Dendritic cell treated with granulocyte-macrophage colony-stimulating factor and Interleukin-4, amounts not matched to agents 40 ng/mL and 50 ng/mL, for 4 days (primary cell): ENCODE measurements at regions not wholly inside any gene's neighbourhood (a gene's known extent, or its start where the extent isn't known, plus 50 kb on each side); places are given as distances from the start of the nearest gene placed in this dataset.

Source experiments
- H3K27ac Mint-ChIP-seq: one replicate; pipeline ENCODE4 v1.8.0; 2022; ENCODE audit warnings: mild to moderate bottlenecking, mixed read lengths
- H3K27me3 Mint-ChIP-seq: one replicate; pipeline ENCODE4 v1.8.0; 2022; ENCODE audit warnings: mild to moderate bottlenecking, mixed read lengths
- H3K36me3 Mint-ChIP-seq: one replicate; pipeline ENCODE4 v1.8.0; 2022; ENCODE audit warnings: low read depth, mixed read lengths
- H3K4me1 Mint-ChIP-seq: one replicate; pipeline ENCODE4 v1.8.0; 2022; ENCODE audit warnings: low read depth, mixed read lengths
- H3K4me3 Mint-ChIP-seq: one replicate; pipeline ENCODE4 v1.8.0; 2022; ENCODE audit warnings: mild to moderate bottlenecking, moderate library complexity, mixed read lengths
- H3K9me3 Mint-ChIP-seq: one replicate; pipeline ENCODE4 v1.8.0; 2022; ENCODE audit warnings: mixed read lengths
- intact Hi-C: fragments of 100-400 bp; cut with micrococcal nuclease; formaldehyde crosslinking; loops from one replicate; pipeline ENCODE4 v1.15.0; 2022

DNA sequence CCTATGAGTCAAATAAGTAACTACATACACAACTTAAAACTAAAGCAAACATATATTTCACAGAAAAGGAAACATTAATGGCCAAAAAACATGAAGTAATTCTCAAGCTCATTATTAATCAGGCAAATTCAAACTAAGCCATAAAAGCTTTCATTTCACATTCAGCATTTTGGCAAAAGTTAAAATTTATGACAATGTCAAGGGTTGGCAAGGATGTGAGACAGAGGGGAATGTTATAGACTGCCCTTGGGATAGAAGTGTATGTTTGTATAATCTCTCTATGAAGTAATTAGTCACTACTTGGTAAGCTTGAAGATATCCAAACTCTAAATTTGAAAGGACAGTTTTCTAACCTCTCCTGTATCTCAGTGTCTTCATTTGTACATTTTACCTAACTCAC, 539.4 kb downstream of the RIT2 start:
- no peak overlapping the region for H3K27ac Mint-ChIP-seq
- no peaks in the 10 kb centered on the region for H3K27me3 Mint-ChIP-seq
- H3K4me1 Mint-ChIP-seq, result no peaks in the 10 kb centered on the region
- no peak overlapping the region for H3K4me3 Mint-ChIP-seq
- no peaks in the 10 kb centered on the region for H3K36me3 Mint-ChIP-seq
- intact Hi-C loops, result no loop called here
- H3K9me3 Mint-ChIP-seq, result no peaks in the 10 kb centered on the region

DNA sequence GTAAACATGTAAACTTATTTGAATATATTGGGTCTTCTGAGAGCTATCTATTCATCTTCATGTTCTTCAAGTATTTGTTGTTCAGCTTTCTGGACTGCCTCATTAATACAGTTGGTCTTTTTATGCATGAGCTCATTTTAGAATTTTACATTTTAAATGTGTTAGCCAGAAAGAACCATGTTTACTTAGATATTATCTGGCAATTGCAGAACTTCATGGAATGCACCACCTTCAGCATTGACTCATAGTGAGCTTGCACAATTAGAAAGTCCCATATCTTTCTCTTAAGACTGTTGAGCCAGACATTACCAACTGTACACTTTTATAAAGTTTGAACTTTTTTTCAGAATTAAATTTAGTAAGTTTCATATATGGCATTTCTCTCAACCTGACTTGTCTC, 536.7 kb downstream of the RIT2 start:
- intact Hi-C loops, result no loop called here
- H3K4me1 Mint-ChIP-seq, result no peaks in the 10 kb centered on the region
- no peak overlapping the region for H3K4me3 Mint-ChIP-seq
- H3K9me3 Mint-ChIP-seq, result no peaks in the 10 kb centered on the region
- no peaks in the 10 kb centered on the region for H3K27me3 Mint-ChIP-seq
- H3K36me3 Mint-ChIP-seq, result no peaks in the 10 kb centered on the region
- H3K27ac Mint-ChIP-seq, result no peak overlapping the region

- Mint-ChIP-seq H3K4me3 (no peak overlapping the region), H3K27ac (no peak overlapping the region), H3K27me3 (no peaks in the 10 kb centered on the region), H3K36me3 (no peaks in the 10 kb centered on the region), H3K4me1 (no peaks in the 10 kb centered on the region), H3K9me3 (no peaks in the 10 kb centered on the region)
- intact Hi-C loops, result no loop called here
Observed at GRCh38 chr18:42582266-42582665, 533.2 kb downstream of the RIT2 start.

GRCh38 chr18:42583283-42583731, 532.2 kb downstream of the RIT2 start:
- Mint-ChIP-seq H3K27me3 (no peaks in the 10 kb centered on the region), H3K27ac (no peak overlapping the region), H3K4me1 (no peaks in the 10 kb centered on the region), H3K36me3 (no peaks in the 10 kb centered on the region), H3K9me3 (no peaks in the 10 kb centered on the region), H3K4me3 (no peak overlapping the region)
- intact Hi-C loops, result no loop called here

DNA sequence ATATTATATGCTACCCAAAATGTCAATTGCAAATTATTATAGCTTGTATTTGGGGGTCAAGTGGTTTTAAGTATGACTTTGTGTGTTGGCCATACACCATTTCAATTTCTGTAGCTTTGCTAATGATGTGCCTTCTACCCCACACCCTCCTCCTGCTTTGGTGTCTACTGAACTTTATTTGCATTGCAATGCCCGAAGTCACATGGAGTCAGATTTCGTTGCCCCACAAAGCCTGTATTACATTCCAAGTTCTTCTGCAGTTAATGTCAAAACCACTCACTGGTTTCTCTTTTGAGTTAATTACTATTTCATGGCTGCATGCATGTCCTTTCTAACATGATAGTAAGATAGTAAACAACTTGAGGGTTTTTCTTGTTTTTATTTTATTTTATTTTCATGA, 528.9 kb downstream of the RIT2 start:
- intact Hi-C loops, result no loop called here
- Mint-ChIP-seq H3K27ac (no peak overlapping the region), H3K9me3 (no peaks in the 10 kb centered on the region), H3K4me3 (no peak overlapping the region), H3K27me3 (no peaks in the 10 kb centered on the region), H3K36me3 (no peaks in the 10 kb centered on the region), H3K4me1 (no peaks in the 10 kb centered on the region)

DNA sequence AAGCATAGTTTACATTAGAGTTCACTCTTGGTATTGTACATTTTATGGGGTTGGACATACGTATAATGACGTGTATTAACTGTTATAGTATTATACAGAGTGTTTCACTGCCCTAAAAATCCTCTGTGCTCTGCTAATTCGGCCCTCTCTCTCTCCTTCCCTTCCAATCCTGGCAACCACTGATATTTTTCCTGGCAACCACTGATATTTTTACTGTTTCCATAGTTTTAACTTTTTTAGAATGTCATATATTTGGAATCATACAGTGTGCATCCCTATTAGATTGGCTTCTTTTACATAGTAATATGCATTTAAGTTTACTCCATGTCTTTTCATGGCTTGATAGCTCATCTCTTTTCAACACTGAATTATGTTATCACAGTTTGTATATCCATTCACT, 526.7 kb downstream of the RIT2 start:
- intact Hi-C loops, result no loop called here
- no peak overlapping the region for H3K27ac Mint-ChIP-seq
- H3K36me3 Mint-ChIP-seq, result no peaks in the 10 kb centered on the region
- H3K4me1 Mint-ChIP-seq, result no peaks in the 10 kb centered on the region
- H3K27me3 Mint-ChIP-seq, result no peaks in the 10 kb centered on the region
- H3K9me3 Mint-ChIP-seq, result no peaks in the 10 kb centered on the region
- H3K4me3 Mint-ChIP-seq, result no peak overlapping the region

GRCh38 chr18:42604820-42605219, 510.7 kb downstream of the RIT2 start:
- H3K4me3 Mint-ChIP-seq, result no peak overlapping the region
- H3K4me1 Mint-ChIP-seq, result no peaks in the 10 kb centered on the region
- intact Hi-C loops, result no loop called here
- H3K36me3 Mint-ChIP-seq, result no peaks in the 10 kb centered on the region
- H3K27ac Mint-ChIP-seq, result no peak overlapping the region
- no peaks in the 10 kb centered on the region for H3K9me3 Mint-ChIP-seq
- H3K27me3 Mint-ChIP-seq, result no peaks in the 10 kb centered on the region

GRCh38 chr18:42606886-42607495, 508.5 kb downstream of the RIT2 start:
- no peaks in the 10 kb centered on the region for H3K4me1 Mint-ChIP-seq
- peaks cover 13% of the 10 kb centered on the region for H3K9me3 Mint-ChIP-seq
- no peaks in the 10 kb centered on the region for H3K36me3 Mint-ChIP-seq
- intact Hi-C loops, result no loop called here
- H3K27ac Mint-ChIP-seq, result no peak overlapping the region
- H3K27me3 Mint-ChIP-seq, result no peaks in the 10 kb centered on the region
- no peak overlapping the region for H3K4me3 Mint-ChIP-seq

- intact Hi-C loops, result no loop called here
- Mint-ChIP-seq H3K27ac (no peak overlapping the region), H3K4me3 (no peak overlapping the region), H3K36me3 (no peaks in the 10 kb centered on the region), H3K4me1 (no peaks in the 10 kb centered on the region), H3K27me3 (no peaks in the 10 kb centered on the region), H3K9me3 (peaks cover 13% of the 10 kb centered on the region)
Observed at GRCh38 chr18:42611134-42611533, 504.4 kb downstream of the RIT2 start.

GRCh38 chr18:42614619-42615293, 500.7 kb downstream of the RIT2 start:
- H3K4me3 Mint-ChIP-seq, result no peak overlapping the region
- peaks cover 13% of the 10 kb centered on the region for H3K9me3 Mint-ChIP-seq
- H3K36me3 Mint-ChIP-seq, result no peaks in the 10 kb centered on the region
- H3K27ac Mint-ChIP-seq, result no peak overlapping the region
- intact Hi-C loops, result no loop called here
- H3K4me1 Mint-ChIP-seq, result no peaks in the 10 kb centered on the region
- no peaks in the 10 kb centered on the region for H3K27me3 Mint-ChIP-seq

DNA sequence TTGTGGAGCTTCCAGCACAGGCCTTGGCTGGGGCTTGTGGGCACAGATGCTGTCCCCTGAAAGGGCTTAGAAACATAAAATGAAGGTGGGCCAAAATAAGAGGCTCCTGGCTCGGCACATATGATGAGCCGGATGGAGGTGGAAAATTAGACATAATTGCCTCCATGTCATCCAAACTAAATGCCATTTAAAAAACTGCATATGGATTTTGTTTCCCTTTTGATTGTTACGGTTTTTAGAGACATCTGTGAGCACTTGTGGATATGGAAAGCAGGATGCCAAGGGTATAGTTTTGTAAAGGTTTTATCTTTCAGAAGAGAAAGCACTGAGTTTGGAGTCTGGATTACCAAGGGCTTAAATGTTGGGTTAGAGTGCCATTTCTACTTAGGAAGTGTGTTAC, 498.3 kb downstream of the RIT2 start:
- H3K36me3 Mint-ChIP-seq, result no peaks in the 10 kb centered on the region
- no peak overlapping the region for H3K27ac Mint-ChIP-seq
- H3K9me3 Mint-ChIP-seq, result no peaks in the 10 kb centered on the region
- intact Hi-C loops, result no loop called here
- no peaks in the 10 kb centered on the region for H3K4me1 Mint-ChIP-seq
- H3K4me3 Mint-ChIP-seq, result no peak overlapping the region
- no peaks in the 10 kb centered on the region for H3K27me3 Mint-ChIP-seq

DNA sequence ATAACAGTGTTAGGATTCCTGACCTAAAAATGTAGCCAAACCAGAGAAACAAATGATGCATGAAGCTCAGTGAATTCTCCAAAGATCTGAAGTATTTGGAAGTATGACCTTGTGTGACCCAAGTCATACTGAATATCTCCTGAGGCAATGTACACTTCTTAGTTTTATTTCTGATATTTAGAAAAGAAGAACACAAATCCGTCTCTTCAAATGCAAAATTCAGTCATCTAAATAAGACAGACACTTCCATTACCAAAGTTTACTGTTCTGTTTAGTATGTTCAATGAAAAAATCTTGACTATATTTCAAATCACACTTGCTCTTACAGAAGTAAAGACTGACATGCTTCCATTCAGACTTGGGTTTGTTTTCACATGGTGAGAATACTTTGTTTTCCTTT, 495.7 kb downstream of the RIT2 start:
- Mint-ChIP-seq H3K27me3 (no peaks in the 10 kb centered on the region), H3K4me3 (no peak overlapping the region), H3K4me1 (no peaks in the 10 kb centered on the region), H3K9me3 (peaks cover 1% of the 10 kb centered on the region), H3K27ac (no peak overlapping the region), H3K36me3 (no peaks in the 10 kb centered on the region)
- intact Hi-C loops, result no loop called here

DNA sequence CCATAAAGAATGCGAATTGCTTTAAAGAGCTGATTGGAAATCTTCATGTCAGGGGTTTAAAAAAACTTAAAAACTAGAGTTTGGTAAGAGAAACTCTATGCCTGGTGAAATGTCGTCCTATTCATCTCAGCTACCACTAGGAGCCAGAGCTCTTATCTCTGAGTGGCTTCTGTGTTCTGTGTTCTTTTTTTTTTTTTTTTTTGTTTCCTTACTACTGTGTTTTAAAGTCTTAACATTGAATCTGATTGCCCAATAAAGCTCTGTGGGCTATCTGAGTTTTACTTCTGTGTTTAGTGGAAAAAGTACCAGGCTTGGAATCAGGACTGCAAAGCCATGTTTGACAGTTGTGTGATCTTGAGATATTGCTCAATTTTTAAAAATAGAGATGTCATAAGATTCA, 494.8 kb downstream of the RIT2 start:
- no peak overlapping the region for H3K27ac Mint-ChIP-seq
- intact Hi-C loops, result no loop called here
- no peaks in the 10 kb centered on the region for H3K4me1 Mint-ChIP-seq
- H3K9me3 Mint-ChIP-seq, result peaks cover 6% of the 10 kb centered on the region
- no peaks in the 10 kb centered on the region for H3K27me3 Mint-ChIP-seq
- no peaks in the 10 kb centered on the region for H3K36me3 Mint-ChIP-seq
- no peak overlapping the region for H3K4me3 Mint-ChIP-seq

DNA sequence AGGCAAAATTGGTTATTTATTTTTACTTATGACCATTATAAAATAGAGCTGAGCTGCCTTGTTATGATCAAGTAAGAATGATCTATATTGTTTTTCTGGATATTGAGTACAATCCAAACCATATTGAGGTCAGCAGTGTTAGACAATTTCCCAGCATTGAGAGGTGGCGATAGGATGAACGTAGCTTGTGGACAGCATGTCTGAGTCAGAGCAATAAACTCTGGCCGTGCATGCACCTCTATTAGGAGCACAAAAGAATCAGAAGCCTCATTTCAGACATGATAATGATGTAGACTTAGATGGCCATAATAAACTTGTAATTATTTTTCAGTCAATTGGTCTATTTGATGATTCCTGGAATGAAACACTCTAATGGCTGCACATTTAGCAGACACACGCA, 491.6 kb downstream of the RIT2 start:
- Mint-ChIP-seq H3K4me1 (no peaks in the 10 kb centered on the region), H3K4me3 (no peak overlapping the region), H3K9me3 (peaks cover 6% of the 10 kb centered on the region), H3K27ac (no peak overlapping the region), H3K27me3 (no peaks in the 10 kb centered on the region), H3K36me3 (no peaks in the 10 kb centered on the region)
- intact Hi-C loops, result no loop called here

DNA sequence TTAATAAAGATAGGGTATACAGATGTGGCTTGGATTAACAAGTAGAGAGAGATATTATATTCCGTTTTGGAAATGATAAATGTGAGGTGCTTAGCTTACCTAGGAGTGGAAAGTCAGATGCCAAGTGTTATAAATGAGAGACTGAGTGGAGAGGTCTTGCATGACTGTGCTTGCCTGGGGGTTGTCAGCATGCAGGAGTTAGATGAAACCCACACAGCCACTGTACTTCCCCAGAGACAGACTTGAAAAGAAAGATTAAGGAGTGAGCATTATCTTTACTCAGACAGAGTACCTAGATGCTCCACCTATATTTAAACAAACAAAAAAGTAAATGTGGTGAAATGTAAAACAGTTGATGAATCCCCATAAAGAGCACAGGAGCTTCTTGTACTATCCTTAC, 482.7 kb downstream of the RIT2 start:
- H3K27ac Mint-ChIP-seq, result no peak overlapping the region
- intact Hi-C loops, result no loop called here
- no peaks in the 10 kb centered on the region for H3K4me1 Mint-ChIP-seq
- H3K9me3 Mint-ChIP-seq, result no peaks in the 10 kb centered on the region
- H3K36me3 Mint-ChIP-seq, result no peaks in the 10 kb centered on the region
- no peaks in the 10 kb centered on the region for H3K27me3 Mint-ChIP-seq
- H3K4me3 Mint-ChIP-seq, result no peak overlapping the region
